Uterus (tissue), 3 donors: ENCODE measurements at regions not wholly inside any gene's neighbourhood (a gene's known extent, or its start where the extent isn't known, plus 50 kb on each side); places are given as distances from the start of the nearest gene placed in this dataset.
"Not testable (repeated sequence)": the region's sequence is repeated elsewhere in the genome, so short reads cannot be mapped to it uniquely, and the experiment has no call there.

ENCODE experiments used
- DNase-seq, 2 donors: peaks; one replicate each; pipeline ENCODE4 v3.0.0-alpha.2; 2019 to 2020
- H3K27ac ChIP-seq, 2 donors: fragments of 200-600 bp; sonication (generic); 1 replicate in 1 of 2; 2 replicates in 1 of 2; pipeline ENCODE4 v1.5.1; 2016 to 2018
- H3K27me3 ChIP-seq, 2 donors: fragments of 200-600 bp; sonication (generic); one replicate each; pipeline ENCODE4 v1.5.1; 2018 to 2019; ENCODE audit warnings: control low read depth in 1 of 2
- H3K36me3 ChIP-seq, 2 donors: fragments of 200-600 bp; sonication (generic); one replicate each; pipeline ENCODE4 v1.5.1; 2019; ENCODE audit warnings: control low read depth in 1 of 2
- H3K4me1 ChIP-seq, 2 donors: fragments of 200-600 bp; sonication (generic); one replicate each; pipeline ENCODE4 v1.5.1; 2018 to 2019; ENCODE audit warnings: control low read depth in 1 of 2
- H3K4me3 ChIP-seq, 2 donors: fragments of 200-600 bp; sonication (generic); 1 replicate in 1 of 2; 2 replicates in 1 of 2; pipeline ENCODE4 v1.5.1; 2018 to 2019; ENCODE audit warnings: mild to moderate bottlenecking in 1 of 2
- H3K9me3 ChIP-seq, 2 donors: fragments of 200-600 bp; sonication (generic); one replicate each; pipeline ENCODE4 v1.5.1; 2019; ENCODE audit warnings: control low read depth in 1 of 2
- CTCF ChIP-seq, 4 experiments: fragments of 200-600 bp in 2 of 4; fragments of 450-650 bp in 2 of 4; sonication (generic) in 2 of 4; IDR thresholded peaks; one replicate each; pipeline ENCODE4 v1.5.1; 2016 to 2019; ENCODE audit warnings: antibody characterized with exemption in 4 of 4, mild to moderate bottlenecking in 2 of 4, moderate library complexity in 1 of 4
- POLR2A ChIP-seq, 2 donors: fragments of 450-650 bp; IDR thresholded peaks; one replicate each; pipeline ENCODE4 v1.6.1; 2016; ENCODE audit warnings: antibody characterized with exemption in 2 of 2, mild to moderate bottlenecking in 1 of 2, moderate library complexity in 1 of 2
- intact Hi-C: fragments of 100-400 bp; cut with DNase I; formaldehyde crosslinking; loops from one replicate; pipeline ENCODE4 v1.15.1; 2023; ENCODE audit warnings: low total_unique reads
- donor health status: DM: yes; HTN: yes; CAD: no.

DNA sequence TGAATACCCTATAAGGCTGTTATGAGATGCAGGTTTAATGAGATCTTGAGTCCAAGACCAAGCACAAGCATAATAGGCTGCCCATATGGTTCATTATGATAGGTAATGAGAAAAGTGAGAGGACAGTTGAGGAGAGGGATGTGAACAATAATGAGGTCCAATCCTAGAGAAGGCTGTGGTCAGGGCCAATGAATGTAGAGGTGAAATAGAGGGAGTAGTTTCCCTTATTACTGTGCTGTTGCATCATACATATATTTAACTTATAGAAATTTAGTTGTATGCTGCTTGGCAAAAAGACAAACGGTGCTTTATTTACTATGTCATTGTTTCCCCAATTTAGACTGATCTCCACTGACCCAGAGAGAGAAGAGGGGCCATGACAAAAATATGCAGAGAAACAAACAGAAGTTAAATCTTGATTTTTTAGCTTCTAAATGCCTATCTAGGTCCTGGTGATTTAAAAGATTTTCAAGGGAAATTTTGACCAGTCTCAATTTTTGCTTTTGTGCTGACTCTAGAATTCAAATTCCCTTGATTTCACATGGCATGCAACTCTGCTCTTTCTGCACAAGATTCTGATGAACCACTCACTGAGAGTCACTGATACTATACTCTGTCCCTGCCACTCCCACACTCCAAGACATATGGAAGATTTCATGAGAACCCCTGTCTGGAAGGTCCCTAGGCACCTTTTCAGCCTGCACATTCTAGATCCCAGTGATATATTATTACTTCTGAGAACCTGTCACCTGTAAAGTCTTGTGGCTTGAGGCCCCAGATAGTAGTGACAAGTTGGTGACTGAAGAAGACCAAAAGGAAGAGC lies 159.7 kb downstream of the VSIG4 start:
- TF ChIP-seq POLR2A (IDR thresholded peaks at IDR 0.05) (no peak), CTCF (IDR thresholded peaks at IDR 0.05) (no peak)
- Histone ChIP-seq H3K27me3 (no peaks in the 10 kb centered on the region), H3K36me3 (no peaks in the 10 kb centered on the region), H3K27ac (no peak overlapping the region), H3K4me1 (no peaks in the 10 kb centered on the region), H3K9me3 (no peaks in the 10 kb centered on the region), H3K4me3 (no peak overlapping the region)
- DNase-seq, result no peak
- intact Hi-C loops, result no loop called here

- H3K27ac ChIP-seq, result no peak overlapping the region
- no peaks in the 10 kb centered on the region for H3K27me3 ChIP-seq
- H3K4me1 ChIP-seq, result no peaks in the 10 kb centered on the region
- H3K9me3 ChIP-seq, result no peaks in the 10 kb centered on the region
- DNase-seq, result no peak
- no peak for TF ChIP-seq CTCF (IDR thresholded peaks at IDR 0.05)
- H3K4me3 ChIP-seq, result no peak overlapping the region
- H3K36me3 ChIP-seq, result no peaks in the 10 kb centered on the region
- intact Hi-C loops, result no loop called here
Observed at GRCh38 chrX:65878456-65878855, 161.4 kb downstream of the VSIG4 start.

DNA sequence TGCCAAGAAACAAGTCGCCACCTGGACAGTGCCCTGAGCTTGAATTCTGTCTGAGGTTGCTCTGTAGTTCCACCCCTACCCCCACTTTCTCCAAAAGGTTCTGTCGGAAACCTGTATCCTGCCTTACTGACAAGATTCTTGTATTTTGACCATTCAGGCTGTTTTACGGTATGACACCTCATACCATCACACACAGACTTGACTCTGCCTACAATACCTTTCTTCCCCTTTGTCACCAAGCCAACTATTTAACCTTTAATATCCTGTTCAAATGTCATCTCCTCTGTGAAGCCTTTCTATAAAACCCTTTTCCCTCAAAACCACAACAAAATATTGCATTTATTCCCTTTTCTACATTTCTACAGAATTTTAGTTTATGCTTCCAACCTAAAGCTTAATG lies 161.9 kb downstream of the VSIG4 start:
- H3K4me3 ChIP-seq, result no peak overlapping the region
- H3K4me1 ChIP-seq, result no peaks in the 10 kb centered on the region
- intact Hi-C loops, result no loop called here
- H3K27me3 ChIP-seq, result no peaks in the 10 kb centered on the region
- TF ChIP-seq CTCF (IDR thresholded peaks at IDR 0.05) (no peak), POLR2A (IDR thresholded peaks at IDR 0.05) (no peak)
- H3K27ac ChIP-seq, result no peak overlapping the region
- H3K9me3 ChIP-seq, result no peaks in the 10 kb centered on the region
- H3K36me3 ChIP-seq, result no peaks in the 10 kb centered on the region
- DNase-seq, result no peak

- intact Hi-C loops, H3K36me3 ChIP-seq, DNase-seq, H3K27me3 ChIP-seq, H3K27ac ChIP-seq, H3K4me1 ChIP-seq, H3K9me3 ChIP-seq, H3K4me3 ChIP-seq: not testable (repeated sequence)
Observed at GRCh38 chrX:65875614-65876013, 164.3 kb downstream of the VSIG4 start.

DNA sequence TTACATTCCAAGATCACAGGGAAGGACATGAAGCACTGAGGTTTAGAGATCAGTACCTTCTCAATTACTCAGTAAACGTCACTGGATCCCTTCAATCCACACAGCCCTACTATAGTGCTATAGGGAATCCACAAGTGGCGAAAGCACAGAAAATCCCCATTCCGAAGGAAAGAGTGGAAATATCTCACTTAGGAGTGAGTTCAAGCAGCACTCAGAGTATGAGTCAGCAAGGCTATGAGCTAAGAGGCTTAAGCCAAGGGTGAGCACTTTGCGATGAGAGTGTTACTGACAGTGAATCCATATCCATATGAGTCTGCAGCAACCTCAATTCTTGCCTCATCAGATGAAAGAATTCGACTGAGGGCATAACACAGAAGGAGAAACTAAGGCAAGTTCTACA lies 165.1 kb downstream of the VSIG4 start:
- no peaks in the 10 kb centered on the region for H3K36me3 ChIP-seq
- intact Hi-C loops, result no loop called here
- no peaks in the 10 kb centered on the region for H3K27me3 ChIP-seq
- DNase-seq, result no peak
- H3K9me3 ChIP-seq, result no peaks in the 10 kb centered on the region
- no peak for TF ChIP-seq POLR2A (IDR thresholded peaks at IDR 0.05)
- no peak for TF ChIP-seq CTCF (IDR thresholded peaks at IDR 0.05)
- no peaks in the 10 kb centered on the region for H3K4me1 ChIP-seq
- no peak overlapping the region for H3K27ac ChIP-seq
- H3K4me3 ChIP-seq, result no peak overlapping the region

- TF ChIP-seq POLR2A (IDR thresholded peaks at IDR 0.05) (no peak), CTCF (IDR thresholded peaks at IDR 0.05) (no peak)
- Histone ChIP-seq H3K4me3 (no peak overlapping the region), H3K27me3 (no peaks in the 10 kb centered on the region), H3K36me3 (no peaks in the 10 kb centered on the region), H3K4me1 (no peaks in the 10 kb centered on the region), H3K27ac (no peak overlapping the region), H3K9me3 (no peaks in the 10 kb centered on the region)
- no peak for DNase-seq
- intact Hi-C loops, result no loop called here
Observed at GRCh38 chrX:65874110-65874509, 165.8 kb downstream of the VSIG4 start.
